ENCODE measurements at regions not wholly inside any gene's neighbourhood (a gene's known extent, or its start where the extent isn't known, plus 50 kb on each side); places are given as distances from the start of the nearest gene placed in this dataset.

DNA sequence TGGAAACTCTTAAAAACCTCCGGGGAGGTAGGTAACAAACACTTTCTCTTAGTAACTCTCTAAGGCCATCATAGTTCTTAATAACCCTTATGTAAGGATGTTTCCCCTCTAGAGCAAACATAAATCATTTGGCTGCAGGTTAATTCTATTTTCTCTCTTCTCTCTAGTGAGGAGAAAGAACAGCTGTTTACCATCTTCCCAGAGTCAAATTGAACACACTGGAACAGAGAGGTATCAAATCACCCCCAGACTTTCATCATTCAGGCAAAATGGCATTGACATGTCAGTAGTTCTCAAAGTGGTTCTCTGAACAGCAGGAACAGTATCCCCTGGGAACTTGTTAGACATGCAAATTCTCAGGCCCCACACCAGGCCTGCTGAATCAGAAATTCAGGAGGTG, 240.7 kb downstream of the MEIS1 start (continued):
- TF ChIP-seq, protein P1, sequence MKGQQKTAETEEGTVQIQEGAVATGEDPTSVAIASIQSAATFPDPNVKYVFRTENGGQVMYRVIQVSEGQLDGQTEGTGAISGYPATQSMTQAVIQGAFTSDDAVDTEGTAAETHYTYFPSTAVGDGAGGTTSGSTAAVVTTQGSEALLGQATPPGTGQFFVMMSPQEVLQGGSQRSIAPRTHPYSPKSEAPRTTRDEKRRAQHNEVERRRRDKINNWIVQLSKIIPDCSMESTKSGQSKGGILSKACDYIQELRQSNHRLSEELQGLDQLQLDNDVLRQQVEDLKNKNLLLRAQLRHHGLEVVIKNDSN (IDR thresholded peaks at IDR 0.05; ENCODE audit: borderline replicate concordance, extremely low read length, insufficient read depth, low read depth, low read length), result no peak
- TF ChIP-seq BACH1 (IDR thresholded peaks at IDR 0.05; ENCODE audit: borderline replicate concordance), result no peak
- no peak for TF ChIP-seq ZSCAN29 (IDR thresholded peaks at IDR 0.05)
- no peak for TF ChIP-seq BMI1 (IDR thresholded peaks at IDR 0.05; ENCODE audit: borderline replicate concordance)
- TF ChIP-seq ATF7 (IDR thresholded peaks at IDR 0.05; ENCODE audit: low read depth), result no peak
- TF ChIP-seq ZNF274 (IDR thresholded peaks at IDR 0.05; ENCODE audit: insufficient read depth, insufficient read length), result no peak
- TF ChIP-seq, protein P2, sequence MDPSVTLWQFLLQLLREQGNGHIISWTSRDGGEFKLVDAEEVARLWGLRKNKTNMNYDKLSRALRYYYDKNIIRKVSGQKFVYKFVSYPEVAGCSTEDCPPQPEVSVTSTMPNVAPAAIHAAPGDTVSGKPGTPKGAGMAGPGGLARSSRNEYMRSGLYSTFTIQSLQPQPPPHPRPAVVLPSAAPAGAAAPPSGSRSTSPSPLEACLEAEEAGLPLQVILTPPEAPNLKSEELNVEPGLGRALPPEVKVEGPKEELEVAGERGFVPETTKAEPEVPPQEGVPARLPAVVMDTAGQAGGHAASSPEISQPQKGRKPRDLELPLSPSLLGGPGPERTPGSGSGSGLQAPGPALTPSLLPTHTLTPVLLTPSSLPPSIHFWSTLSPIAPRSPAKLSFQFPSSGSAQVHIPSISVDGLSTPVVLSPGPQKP (IDR thresholded peaks at IDR 0.05; ENCODE audit: low read depth, low read length), result no peak

- 29% methylated on average over 2 of the region's 2 CpGs for WGBS (ENCODE audit: insufficient coverage, insufficient replicate concordance, low lambda C conversion rate, missing lambda C conversion rate)
- in situ Hi-C loops (cut with MboI) (no loop called here), intact Hi-C loops (cut with micrococcal nuclease; ENCODE audit: unreplicated experiment) (no loop called here)
- BruUV-seq (replicated peaks), result no TSS peak
- ChIA-PET RAD21 (ENCODE audit: unreplicated experiment) (no interaction called here), SMC1A (ENCODE audit: uncharacterized antibody, unreplicated experiment) (no interaction called here), POLR2A (no interaction called here), CTCF (no interaction called here)
- Histone ChIP-seq H3K4me2 (ENCODE audit: control insufficient read depth, insufficient read depth) (no peak overlapping the region), H3K27me3 (replicated peaks in 1 of 2; ENCODE audit: control insufficient read depth in 2 of 2, insufficient read depth in 2 of 2, low read length in 1 of 2) (no peaks in the 10 kb centered on the region), H3K9me3 (replicated peaks; ENCODE audit: control insufficient read depth, insufficient read depth, low read length) (no peaks in the 10 kb centered on the region), H3K4me3 (no peak overlapping the region), H3K79me2 (ENCODE audit: control insufficient read depth, insufficient read depth, low read length) (no peaks in the 10 kb centered on the region), H3K9ac (ENCODE audit: control insufficient read depth, insufficient read depth, low read length) (no peak overlapping the region), H3K27ac (ENCODE audit: control insufficient read depth, insufficient read depth) (no peak overlapping the region), H3K36me3 (ENCODE audit: control insufficient read depth in 2 of 2, insufficient read depth in 2 of 2, low read length in 1 of 2) (no peaks in the 10 kb centered on the region), H2AFZ (ENCODE audit: control insufficient read depth, low read depth, low read length) (no peak overlapping the region), H4K20me1 (ENCODE audit: control insufficient read depth, insufficient read depth) (no peaks in the 10 kb centered on the region), H3K4me1 (ENCODE audit: control insufficient read depth, insufficient read depth, low read length) (no peaks in the 10 kb centered on the region)
- no peak for DNase-seq (ENCODE audit: low read depth, low spot score)
- ATAC-seq, result no peak
- no peak for FAIRE-seq
- TF ChIP-seq CTCF (IDR thresholded peaks at IDR 0.05 in 2 of 3, conservative IDR thresholded peaks at IDR 0.05 in 1 of 3; ENCODE audit: control insufficient read depth in 2 of 3, extremely low read depth in 1 of 3, insufficient read depth in 1 of 3, low read depth in 3 of 3, low read length in 3 of 3), result no peak
- no peak for TF ChIP-seq MTA3 (IDR thresholded peaks at IDR 0.05; ENCODE audit: borderline replicate concordance, low read length)
- TF ChIP-seq ZNF622 (IDR thresholded peaks at IDR 0.05), result no peak
- TF ChIP-seq RELB (IDR thresholded peaks at IDR 0.05; ENCODE audit: low read depth), result no peak
- TF ChIP-seq, protein P3, sequence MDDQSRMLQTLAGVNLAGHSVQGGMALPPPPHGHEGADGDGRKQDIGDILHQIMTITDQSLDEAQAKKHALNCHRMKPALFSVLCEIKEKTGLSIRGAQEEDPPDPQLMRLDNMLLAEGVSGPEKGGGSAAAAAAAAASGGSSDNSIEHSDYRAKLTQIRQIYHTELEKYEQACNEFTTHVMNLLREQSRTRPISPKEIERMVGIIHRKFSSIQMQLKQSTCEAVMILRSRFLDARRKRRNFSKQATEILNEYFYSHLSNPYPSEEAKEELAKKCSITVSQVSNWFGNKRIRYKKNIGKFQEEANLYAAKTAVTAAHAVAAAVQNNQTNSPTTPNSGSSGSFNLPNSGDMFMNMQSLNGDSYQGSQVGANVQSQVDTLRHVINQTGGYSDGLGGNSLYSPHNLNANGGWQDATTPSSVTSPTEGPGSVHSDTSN (IDR thresholded peaks at IDR 0.05; ENCODE audit: insufficient replicate concordance, low read depth, low read length), result no peak
- TF ChIP-seq RUNX3 (IDR thresholded peaks at IDR 0.05; ENCODE audit: low read length), result no peak
- TF ChIP-seq NR2C1 (IDR thresholded peaks at IDR 0.05), result no peak
- TF ChIP-seq SMAD1 (IDR thresholded peaks at IDR 0.05; ENCODE audit: low read depth, partially characterized antibody), result no peak
- no peak for TF ChIP-seq ASH2L (IDR thresholded peaks at IDR 0.05; ENCODE audit: borderline replicate concordance, low read depth)
- TF ChIP-seq RBBP5 (conservative IDR thresholded peaks at IDR 0.05), result no peak
Measured at GRCh38 chr2:66679442-66679841, 244.5 kb downstream of the MEIS1 start.

Measured in GM12878 (cell line).